ENCODE measurements at regions not wholly inside any gene's neighbourhood (a gene's known extent, or its start where the extent isn't known, plus 50 kb on each side); places are given as distances from the start of the nearest gene placed in this dataset.

- TF ChIP-seq ZNF687 (IDR thresholded peaks at IDR 0.05) (no peak), ETV6 (conservative IDR thresholded peaks at IDR 0.05 in 1 of 2, IDR thresholded peaks at IDR 0.05 in 1 of 2; ENCODE audit: borderline replicate concordance in 1 of 2, low read depth in 1 of 2) (no peak), SMC3 (IDR thresholded peaks at IDR 0.05; ENCODE audit: borderline replicate concordance, low read length) (peak; percentile 92), SP1 (IDR thresholded peaks at IDR 0.05; ENCODE audit: low read depth, low read length) (no peak), FOXM1 (IDR thresholded peaks at IDR 0.05; ENCODE audit: low read depth, low read length) (no peak), BRCA1 (IDR thresholded peaks at IDR 0.05; ENCODE audit: low read depth, low read length) (no peak), EZH2 (IDR thresholded peaks at IDR 0.05; ENCODE audit: borderline replicate concordance, control insufficient read depth, low read depth, low read length) (no peak), ZBTB40 (IDR thresholded peaks at IDR 0.05; ENCODE audit: borderline replicate concordance) (no peak), RELB (IDR thresholded peaks at IDR 0.05; ENCODE audit: low read depth) (no peak), BHLHE40 (IDR thresholded peaks at IDR 0.05; ENCODE audit: borderline replicate concordance in 1 of 2, low read depth in 2 of 2, low read length in 1 of 2) (peak; percentile 44 to 68; a peak in 2 of 4 replicates), SMAD5 (IDR thresholded peaks at IDR 0.05; ENCODE audit: low read depth) (no peak), MXI1 (IDR thresholded peaks at IDR 0.05; ENCODE audit: low read depth, low read length) (no peak)
- TF ChIP-seq, protein P1, sequence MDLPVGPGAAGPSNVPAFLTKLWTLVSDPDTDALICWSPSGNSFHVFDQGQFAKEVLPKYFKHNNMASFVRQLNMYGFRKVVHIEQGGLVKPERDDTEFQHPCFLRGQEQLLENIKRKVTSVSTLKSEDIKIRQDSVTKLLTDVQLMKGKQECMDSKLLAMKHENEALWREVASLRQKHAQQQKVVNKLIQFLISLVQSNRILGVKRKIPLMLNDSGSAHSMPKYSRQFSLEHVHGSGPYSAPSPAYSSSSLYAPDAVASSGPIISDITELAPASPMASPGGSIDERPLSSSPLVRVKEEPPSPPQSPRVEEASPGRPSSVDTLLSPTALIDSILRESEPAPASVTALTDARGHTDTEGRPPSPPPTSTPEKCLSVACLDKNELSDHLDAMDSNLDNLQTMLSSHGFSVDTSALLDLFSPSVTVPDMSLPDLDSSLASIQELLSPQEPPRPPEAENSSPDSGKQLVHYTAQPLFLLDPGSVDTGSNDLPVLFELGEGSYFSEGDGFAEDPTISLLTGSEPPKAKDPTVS (IDR thresholded peaks at IDR 0.05; ENCODE audit: low read depth, low read length): no peak
- TF ChIP-seq, protein P2, sequence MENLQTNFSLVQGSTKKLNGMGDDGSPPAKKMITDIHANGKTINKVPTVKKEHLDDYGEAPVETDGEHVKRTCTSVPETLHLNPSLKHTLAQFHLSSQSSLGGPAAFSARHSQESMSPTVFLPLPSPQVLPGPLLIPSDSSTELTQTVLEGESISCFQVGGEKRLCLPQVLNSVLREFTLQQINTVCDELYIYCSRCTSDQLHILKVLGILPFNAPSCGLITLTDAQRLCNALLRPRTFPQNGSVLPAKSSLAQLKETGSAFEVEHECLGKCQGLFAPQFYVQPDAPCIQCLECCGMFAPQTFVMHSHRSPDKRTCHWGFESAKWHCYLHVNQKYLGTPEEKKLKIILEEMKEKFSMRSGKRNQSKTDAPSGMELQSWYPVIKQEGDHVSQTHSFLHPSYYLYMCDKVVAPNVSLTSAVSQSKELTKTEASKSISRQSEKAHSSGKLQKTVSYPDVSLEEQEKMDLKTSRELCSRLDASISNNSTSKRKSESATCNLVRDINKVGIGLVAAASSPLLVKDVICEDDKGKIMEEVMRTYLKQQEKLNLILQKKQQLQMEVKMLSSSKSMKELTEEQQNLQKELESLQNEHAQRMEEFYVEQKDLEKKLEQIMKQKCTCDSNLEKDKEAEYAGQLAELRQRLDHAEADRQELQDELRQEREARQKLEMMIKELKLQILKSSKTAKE (IDR thresholded peaks at IDR 0.05; ENCODE audit: low read depth, poor library complexity, severe bottlenecking): peak; percentile 52
These were observed 84.6 kb upstream of the CPSF6 start (continued) for GRCh38 chr12:69154585-69155363.
